Nephron progenitor cell (in vitro differentiated cells): ENCODE measurements at regions not wholly inside any gene's neighbourhood (a gene's known extent, or its start where the extent isn't known, plus 50 kb on each side); places are given as distances from the start of the nearest gene placed in this dataset.
"Not testable (repeated sequence)": the region's sequence is repeated elsewhere in the genome, so short reads cannot be mapped to it uniquely, and the experiment has no call there.

Source experiments
- DNase-seq: peaks from one replicate; pipeline ENCODE4 v3.0.0; 2021
- H3K27ac Mint-ChIP-seq: 2 replicates; pipeline ENCODE4 v1.8.0; 2021; ENCODE audit warnings: mild to moderate bottlenecking, moderate library complexity, mixed read lengths
- H3K27me3 Mint-ChIP-seq: 2 replicates; pipeline ENCODE4 v1.8.0; 2021; ENCODE audit warnings: mild to moderate bottlenecking, low read depth, mixed read lengths; ENCODE audit not compliant: poor library complexity
- H3K36me3 Mint-ChIP-seq: 2 replicates; pipeline ENCODE4 v1.8.0; 2021; ENCODE audit warnings: low read depth, mixed read lengths
- H3K4me1 Mint-ChIP-seq: 2 replicates; pipeline ENCODE4 v1.8.0; 2021; ENCODE audit warnings: mixed read lengths
- H3K4me3 Mint-ChIP-seq: 2 replicates; pipeline ENCODE4 v1.8.0; 2021; ENCODE audit warnings: mild to moderate bottlenecking, moderate library complexity, mixed read lengths
- H3K9me3 Mint-ChIP-seq: 2 replicates; pipeline ENCODE4 v1.8.0; 2021; ENCODE audit warnings: mild to moderate bottlenecking, moderate library complexity, mixed read lengths
- CTCF ChIP-seq: fragments of 200-600 bp; sonication (generic); IDR thresholded peaks from 2 replicates; pipeline ENCODE4 v1.5.0; 2021; ENCODE audit warnings: antibody characterized with exemption

DNA sequence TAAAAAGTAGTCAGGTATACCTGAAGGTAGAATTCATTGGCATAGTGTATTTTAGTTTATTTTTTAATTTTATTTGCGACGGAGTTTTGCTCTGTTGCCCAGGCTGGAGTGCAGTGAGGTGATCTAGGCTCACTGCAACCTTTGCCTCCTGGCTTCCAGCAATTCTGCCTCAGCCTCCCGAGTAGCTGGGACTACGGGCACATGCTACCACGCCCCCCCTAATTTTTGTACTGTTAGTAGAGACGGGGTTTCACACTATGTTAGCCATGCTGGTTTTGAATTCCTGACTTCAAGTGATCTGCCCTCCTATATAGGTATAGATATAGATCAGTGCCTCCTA is 102.8 kb upstream of the PRSS16 start:
- TF ChIP-seq CTCF = no peak
- Mint-ChIP-seq H3K4me3 (no peak overlapping the region), H3K36me3 (no peaks in the 10 kb centered on the region), H3K27ac (peak overlapping the region; percentile 59), H3K4me1 (peaks cover 28% of the 10 kb centered on the region), H3K9me3 (no peaks in the 10 kb centered on the region), H3K27me3 (no peaks in the 10 kb centered on the region)
- DNase-seq = no peak

DNA sequence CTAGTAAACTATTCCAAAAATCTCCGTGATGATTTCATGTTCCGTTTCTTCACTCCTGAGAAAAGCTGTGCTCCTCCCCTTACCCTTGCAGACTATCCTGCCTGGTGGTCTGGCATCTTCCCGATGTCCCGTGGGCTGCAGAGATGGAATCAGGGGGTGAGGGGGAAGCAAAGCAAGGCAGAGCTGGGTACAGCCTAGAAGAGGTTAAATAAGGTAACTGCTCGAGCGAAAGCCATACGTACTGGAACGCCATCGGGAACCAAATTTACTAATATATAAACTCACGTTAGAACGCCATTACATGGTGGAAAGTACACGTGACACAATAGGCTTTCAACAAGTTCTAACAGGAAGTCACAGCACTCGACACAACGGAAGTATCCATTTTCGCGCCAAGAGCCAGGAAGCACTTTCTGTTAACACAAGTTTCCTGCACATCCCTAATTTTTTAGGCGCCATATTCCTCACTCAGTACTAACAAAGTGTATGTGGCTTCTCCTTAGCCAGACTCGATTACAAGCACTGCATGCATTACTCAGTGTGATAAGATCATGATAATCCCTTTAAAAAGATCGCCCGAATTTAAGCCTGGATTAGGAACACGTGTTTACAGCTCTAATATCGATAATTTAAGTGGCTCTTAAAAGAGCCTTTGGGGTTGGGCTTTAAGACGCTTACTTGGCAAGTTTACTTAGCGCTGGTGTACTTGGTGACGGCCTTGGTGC is 101.6 kb upstream of the PRSS16 start:
- TF ChIP-seq CTCF = no peak
- no peak overlapping the region for H3K27ac Mint-ChIP-seq
- no peak overlapping the region for H3K4me3 Mint-ChIP-seq
- H3K9me3 Mint-ChIP-seq = no peaks in the 10 kb centered on the region
- DNase-seq = peak; percentile 28
- peaks cover 26% of the 10 kb centered on the region for H3K4me1 Mint-ChIP-seq
- H3K27me3 Mint-ChIP-seq = no peaks in the 10 kb centered on the region
- no peaks in the 10 kb centered on the region for H3K36me3 Mint-ChIP-seq

DNA sequence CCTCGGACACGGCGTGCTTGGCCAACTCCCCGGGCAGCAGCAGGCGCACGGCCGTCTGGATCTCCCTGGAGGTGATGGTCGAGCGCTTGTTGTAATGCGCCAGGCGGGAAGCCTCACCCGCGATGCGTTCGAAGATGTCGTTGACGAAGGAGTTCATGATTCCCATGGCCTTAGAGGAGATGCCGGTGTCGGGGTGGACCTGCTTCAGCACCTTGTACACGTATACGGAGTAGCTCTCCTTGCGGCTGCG is 101.1 kb upstream of the PRSS16 start:
- not testable (repeated sequence) for H3K4me3 Mint-ChIP-seq, DNase-seq, H3K9me3 Mint-ChIP-seq, H3K27ac Mint-ChIP-seq, H3K36me3 Mint-ChIP-seq, H3K27me3 Mint-ChIP-seq
- peaks cover 21% of the 10 kb centered on the region for H3K4me1 Mint-ChIP-seq

DNA sequence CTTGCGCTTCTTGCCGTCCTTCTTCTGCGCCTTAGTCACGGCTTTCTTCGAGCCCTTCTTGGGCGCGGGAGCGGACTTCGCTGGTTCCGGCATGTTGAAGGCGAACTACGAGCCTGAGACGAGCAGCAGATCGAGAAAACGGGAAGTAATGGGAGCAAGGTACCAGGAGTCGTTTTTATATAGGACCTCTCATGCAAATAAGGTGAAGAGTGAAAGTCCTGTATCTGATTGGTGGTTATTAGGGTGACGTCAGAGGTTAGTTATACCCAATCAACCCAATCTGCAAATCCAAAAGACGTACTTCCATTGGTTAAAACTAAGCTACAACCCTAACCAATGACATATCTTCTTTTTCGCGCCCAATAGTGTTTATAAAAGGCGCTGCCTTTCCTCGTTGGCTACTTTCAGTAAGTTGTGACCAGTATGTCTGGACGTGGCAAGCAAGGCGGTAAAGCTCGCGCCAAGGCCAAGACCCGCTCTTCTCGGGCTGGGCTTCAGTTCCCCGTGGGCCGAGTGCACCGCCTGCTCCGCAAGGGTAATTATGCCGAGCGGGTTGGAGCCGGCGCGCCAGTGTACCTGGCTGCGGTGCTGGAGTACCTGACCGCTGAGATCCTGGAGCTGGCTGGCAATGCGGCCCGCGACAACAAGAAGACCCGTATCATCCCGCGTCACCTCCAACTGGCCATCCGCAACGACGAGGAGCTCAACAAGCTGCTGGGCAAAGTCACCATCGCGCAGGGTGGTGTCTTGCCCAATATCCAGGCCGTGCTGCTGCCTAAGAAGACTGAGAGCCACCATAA is 100.6 kb upstream of the PRSS16 start:
- Mint-ChIP-seq H3K9me3 (no peaks in the 10 kb centered on the region), H3K36me3 (no peaks in the 10 kb centered on the region), H3K27me3 (no peaks in the 10 kb centered on the region), H3K4me1 (peaks cover 16% of the 10 kb centered on the region), H3K27ac (no peak overlapping the region), H3K4me3 (no peak overlapping the region)
- no peak for TF ChIP-seq CTCF
- DNase-seq = peak; percentile 74

DNA sequence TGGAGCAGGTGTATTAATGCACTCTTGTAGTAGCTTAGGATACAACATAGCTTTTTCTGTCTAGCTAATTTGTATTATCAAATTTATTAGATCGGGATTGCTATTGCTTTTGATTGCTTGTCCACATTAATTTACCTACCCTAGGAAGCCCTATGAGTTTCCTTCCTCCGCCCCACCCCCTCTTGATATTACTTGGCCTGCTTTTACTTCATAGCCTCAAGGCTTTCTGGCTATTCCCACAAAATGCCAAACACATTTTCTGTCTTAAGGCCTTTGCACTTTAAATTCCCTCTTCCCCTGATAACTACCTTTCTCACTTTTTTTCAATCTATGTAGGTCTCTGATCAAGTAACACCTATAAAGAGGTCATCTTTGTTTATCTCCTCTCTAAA is 99.1 kb upstream of the PRSS16 start:
- no peaks in the 10 kb centered on the region for H3K36me3 Mint-ChIP-seq
- peaks cover 12% of the 10 kb centered on the region for H3K4me1 Mint-ChIP-seq
- peak overlapping the region; percentile 31 for H3K27ac Mint-ChIP-seq
- H3K4me3 Mint-ChIP-seq = no peak overlapping the region
- H3K27me3 Mint-ChIP-seq = no peaks in the 10 kb centered on the region
- no peaks in the 10 kb centered on the region for H3K9me3 Mint-ChIP-seq
- TF ChIP-seq CTCF = no peak
- no peak for DNase-seq

GRCh38 chr6:27149150-27149549 is 98.4 kb upstream of the PRSS16 start:
- no peak for DNase-seq
- Mint-ChIP-seq H3K27me3 (no peaks in the 10 kb centered on the region), H3K36me3 (no peaks in the 10 kb centered on the region), H3K4me1 (peaks cover 9% of the 10 kb centered on the region), H3K9me3 (no peaks in the 10 kb centered on the region), H3K4me3 (no peak overlapping the region), H3K27ac (no peak overlapping the region)
- no peak for TF ChIP-seq CTCF
